DMS153 (cell line): ENCODE measurements at regions not wholly inside any gene's neighbourhood (a gene's known extent, or its start where the extent isn't known, plus 50 kb on each side); places are given as distances from the start of the nearest gene placed in this dataset.
"Not testable (repeated sequence)": the region's sequence is repeated elsewhere in the genome, so short reads cannot be mapped to it uniquely, and the experiment has no call there.

Experiments
- DNase-seq: peaks from one replicate; lab custom pipeline; 2025; lab: John Stamatoyannopoulos, UW

DNA sequence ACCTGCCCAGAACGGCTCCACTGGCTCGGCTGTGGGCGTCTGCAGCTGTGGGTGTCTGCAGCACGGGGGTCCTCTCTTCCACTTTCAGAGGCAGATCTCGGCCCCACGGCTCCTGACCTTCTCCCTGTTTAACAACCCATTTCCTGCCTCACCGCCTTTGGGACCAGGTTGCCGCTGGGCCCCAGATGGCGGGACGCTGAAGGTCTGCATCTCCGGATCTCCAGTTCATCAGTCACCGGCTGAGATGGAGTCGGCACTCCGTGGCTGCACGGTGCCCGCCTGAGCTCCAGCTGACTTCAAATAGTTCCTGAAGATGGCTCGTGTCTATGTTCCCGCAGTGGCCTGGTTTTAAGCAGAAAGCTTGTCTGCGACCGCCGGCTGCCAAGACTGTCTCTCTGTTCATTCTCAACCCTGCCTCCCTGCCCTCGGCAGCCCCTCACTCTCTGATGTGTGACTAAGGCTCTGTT, 475.9 kb downstream of the BRD1 start:
- no peak for DNase-seq

DNA sequence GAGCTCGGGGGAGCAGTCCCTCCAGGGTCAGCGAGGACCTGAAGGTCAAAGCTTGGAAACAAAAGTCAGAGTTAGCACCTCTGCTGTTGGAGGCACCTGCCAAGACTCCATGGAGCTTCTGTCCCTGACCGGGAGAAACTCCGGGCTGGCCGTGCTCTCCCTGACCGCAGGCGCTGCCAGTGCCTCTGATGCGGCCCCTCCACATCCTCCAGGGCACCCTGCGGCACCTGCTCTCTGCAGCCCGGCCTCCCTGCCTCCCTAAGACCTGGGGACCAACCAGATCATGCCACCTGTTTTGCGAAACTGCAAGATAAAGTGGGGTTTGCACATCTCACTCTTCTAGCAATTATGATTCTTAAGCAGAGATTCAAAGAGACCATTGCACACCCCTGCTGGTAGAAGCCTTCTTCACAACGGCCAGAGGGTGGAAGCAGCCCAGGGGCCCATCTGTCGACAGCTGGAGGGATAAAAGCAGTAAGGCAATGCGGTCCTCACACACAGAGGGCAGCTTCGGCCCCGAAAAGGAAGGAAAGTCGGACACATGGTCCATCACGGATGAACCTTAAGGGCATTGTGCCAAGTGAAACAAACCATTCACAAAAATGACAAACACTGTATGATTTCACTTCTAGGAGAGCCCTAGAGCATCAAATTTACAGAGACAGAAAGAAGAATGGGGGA, 477.1 kb downstream of the BRD1 start:
- no peak for DNase-seq

DNA sequence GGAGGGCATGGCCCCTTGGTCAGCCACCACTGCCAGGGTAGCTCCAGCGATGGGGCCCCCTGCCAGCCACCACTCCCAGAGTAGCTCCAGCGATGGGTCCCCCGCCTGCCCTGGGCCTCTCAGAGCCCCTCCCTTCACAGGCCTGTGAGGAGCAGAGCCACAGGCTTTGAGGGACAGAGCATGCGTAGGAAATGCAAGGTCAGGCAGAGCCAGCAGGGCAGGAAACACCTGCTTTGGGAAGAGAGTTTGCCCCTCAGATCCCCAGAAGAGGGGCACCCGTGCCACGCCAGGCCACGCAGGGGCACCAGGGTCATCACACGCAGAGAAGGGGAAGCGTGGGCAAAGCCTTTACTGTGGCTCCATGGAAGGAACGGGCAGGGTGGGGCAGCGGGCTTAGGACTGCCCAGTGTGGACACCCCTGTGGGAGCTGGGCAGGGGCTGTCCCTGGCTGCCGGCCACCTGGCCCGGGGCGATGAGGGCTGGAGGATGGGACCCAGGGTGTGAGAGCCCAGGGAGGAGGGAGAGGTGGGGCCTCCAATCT, 477.8 kb downstream of the BRD1 start:
- DNase-seq, result no peak

DNA sequence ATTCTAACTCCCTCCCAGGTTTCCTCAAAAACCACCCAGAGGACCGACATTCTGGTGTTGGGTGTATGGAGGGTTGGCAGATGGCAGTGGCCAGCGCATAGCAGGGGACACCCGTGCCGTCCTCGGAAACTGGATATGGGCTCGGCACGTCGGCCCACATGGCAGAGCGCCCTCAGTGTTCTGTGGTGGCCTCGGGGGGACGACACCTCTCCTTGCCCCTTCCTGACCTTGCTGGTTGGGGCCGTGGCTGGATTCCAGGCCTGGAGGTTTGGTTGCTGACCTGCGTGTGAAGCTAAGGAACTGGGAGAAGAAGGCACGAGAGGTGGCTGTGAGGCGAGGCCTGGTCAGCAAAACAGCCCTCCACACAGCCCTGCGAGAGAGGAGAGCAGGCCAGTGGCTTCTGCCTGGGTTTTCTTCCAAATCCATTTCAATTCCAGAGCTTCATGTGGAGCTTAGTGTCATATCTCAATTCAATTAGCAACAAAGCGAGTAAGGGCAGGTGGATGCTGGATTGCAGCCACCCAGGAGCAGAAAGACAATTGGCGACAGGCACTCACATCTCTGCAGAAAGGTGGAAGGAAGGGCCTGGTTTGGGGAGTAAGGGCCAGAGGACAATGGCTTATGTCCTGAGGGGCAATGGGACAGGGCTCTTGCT, 478.4 kb downstream of the BRD1 start:
- DNase-seq, result no peak

DNA sequence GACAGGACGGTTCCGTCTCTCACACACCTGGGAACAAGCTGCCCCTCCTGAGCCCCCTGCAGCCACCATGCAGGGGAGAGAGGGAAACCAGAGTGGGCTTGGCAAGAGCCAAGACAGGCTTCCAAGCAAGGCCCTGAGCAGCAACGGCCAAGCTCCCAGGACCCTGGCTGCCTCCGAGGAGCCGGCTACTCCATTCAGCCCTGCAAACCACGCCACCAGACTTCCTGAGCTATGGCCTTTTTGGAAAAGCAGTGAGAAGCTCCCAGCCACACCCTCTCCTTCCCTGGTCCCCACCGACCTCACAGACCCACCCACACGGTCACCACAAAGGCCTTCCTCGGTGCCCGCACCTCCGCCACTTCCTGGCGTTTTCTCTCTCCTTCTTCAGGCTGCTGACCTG, 479.0 kb downstream of the BRD1 start:
- no peak for DNase-seq

DNA sequence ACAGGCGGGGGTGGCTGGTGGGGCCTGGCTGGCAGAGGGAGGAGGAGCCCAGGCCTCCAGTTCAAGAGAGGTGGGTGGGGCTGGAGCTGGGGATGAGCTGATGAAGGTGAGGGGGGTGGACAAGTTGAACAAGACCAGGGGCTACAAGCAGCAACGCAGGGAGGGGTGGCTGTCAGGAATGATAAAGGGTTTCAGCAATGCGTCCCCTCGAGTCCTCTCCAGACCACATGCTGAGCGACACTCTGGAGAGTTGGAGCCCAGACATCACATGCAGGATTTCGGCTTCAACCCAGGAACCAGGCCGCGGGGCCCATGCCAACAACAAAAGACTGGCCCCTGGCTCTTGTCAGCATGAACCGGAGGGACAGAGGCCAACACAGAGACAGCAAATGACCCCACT, 480.3 kb downstream of the BRD1 start:
- no peak for DNase-seq

DNA sequence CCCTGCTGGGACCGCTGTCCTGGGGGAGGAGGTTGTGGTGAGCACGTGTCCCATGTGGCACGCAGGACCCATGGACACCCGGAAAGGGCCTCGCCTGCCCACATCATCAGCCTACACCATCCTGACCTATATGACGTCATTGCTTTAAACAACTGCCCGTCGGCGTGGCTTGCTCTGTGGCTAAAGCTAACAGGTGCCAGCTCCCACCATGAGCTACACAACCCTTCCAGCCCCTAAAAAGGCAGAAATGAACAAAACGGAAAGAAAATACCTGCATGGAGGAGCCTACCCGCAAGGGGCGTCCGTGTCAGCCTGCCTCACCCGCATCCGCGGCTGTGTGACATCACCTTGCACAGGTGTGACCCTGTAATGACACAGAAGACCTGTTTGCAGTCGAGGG, 481.8 kb downstream of the BRD1 start:
- DNase-seq, result no peak

DNA sequence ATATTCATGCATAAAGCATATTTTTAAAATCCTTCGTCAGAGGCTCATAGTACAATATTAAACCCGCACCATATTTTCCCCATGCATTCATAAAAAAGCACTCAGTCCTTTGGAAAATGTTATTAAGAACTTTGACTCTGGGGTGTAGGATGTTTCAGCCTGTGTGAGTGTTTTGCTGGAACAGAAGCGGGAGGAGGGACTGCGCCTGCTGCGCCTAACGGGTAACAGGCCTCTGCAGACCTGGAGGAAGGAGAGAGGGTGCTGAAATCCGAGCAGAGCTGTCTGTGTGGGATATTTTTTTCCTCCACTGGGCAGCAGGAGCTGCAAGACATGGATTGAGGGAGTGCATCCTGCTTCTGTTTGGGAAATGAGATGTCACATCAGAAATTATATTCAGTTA, 483.0 kb downstream of the BRD1 start:
- no peak for DNase-seq

DNA sequence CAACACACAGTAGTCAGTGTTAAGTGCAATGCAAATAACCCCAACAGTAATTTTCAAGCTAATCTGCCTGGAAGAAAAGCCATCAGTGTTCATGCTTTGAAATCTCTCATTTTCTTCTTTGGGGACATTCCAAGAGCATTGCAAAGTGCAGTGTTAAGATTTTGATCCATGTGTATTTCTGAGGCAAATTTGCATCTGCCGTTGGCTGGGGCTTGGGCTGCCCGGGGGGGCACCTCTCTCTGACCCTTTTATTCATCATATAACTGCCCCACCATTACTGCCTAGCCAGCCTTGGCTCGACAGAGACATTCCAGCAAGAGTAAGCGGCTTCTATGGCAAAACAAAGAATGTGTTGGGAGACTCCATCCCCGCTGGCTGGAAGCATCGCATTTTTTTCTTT, 483.5 kb downstream of the BRD1 start:
- no peak for DNase-seq

DNA sequence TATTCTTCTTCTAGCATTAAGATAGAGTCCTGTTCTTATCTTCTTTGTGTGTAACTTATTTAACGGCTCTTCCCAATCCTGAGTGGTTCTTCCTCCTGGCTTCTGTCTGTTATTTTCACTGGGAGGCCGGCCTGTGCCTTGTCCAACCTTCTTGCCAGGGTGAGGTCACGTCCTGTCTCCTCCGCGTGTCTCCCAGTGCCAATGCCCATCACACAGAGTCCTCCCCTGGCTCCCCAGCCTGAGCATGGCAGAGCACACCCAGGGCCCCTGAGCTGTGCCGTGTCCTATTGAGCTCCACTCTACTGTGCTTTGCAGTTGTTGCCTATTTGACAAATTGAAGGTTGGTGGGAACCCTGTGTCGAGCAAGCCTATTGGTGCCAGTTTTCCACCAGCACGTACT, 487.3 kb downstream of the BRD1 start:
- no peak for DNase-seq

DNA sequence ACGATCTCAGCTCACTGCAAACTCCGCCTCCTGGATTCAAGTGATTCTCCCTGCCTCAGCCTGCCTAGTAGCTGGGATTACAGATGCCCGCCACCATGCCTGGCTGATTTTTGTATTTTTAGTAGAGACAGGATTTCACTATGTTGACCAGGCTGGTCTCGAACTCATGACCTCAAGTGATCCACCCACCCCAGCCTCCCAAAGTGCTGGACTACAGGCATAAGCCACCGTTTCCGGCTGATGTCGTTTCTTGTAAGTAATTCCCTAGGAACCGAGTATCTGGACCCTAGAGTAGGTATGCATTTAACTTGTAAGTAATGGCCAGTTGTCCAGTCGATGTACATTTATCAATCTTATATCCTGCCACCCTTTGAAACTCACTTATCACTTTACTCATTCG, 491.2 kb downstream of the BRD1 start:
- not testable (repeated sequence) for DNase-seq

DNA sequence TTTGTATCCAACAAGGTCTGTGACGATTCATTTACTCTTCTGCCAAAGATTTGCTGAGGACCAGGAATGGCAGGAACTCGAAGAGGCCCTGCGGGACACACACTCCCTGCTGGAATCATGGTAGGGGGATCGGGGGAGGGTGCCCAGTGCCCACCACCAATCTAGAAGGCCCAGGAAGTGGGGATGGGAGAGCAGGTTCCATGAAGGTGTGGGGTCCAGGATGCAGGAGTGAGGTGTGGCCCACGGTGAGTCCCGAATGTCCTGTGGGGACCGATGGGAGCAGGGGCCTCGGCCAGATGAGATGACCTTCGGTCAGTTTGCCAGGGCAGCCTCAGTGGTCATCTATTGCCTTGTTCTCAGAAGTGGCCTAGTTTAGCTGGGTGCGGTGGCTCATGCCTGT, 492.7 kb downstream of the BRD1 start:
- no peak for DNase-seq

DNA sequence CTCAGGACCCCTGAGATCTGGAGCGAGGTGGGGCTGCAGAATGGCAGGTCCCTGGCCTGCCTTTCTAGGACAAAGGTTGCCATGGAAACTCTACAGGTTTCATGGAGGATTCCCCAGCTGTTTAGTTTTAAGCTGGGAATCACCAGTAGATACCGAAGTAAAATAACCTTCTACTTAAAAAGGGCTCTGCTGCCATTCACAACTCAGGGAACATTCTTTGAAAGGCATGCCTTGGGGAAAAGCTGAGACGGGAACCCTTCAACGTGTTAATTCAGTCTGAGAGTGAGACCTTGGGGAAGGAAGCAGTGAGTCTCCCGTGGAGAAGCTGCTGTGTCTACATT, 493.3 kb downstream of the BRD1 start:
- DNase-seq, result no peak

DNA sequence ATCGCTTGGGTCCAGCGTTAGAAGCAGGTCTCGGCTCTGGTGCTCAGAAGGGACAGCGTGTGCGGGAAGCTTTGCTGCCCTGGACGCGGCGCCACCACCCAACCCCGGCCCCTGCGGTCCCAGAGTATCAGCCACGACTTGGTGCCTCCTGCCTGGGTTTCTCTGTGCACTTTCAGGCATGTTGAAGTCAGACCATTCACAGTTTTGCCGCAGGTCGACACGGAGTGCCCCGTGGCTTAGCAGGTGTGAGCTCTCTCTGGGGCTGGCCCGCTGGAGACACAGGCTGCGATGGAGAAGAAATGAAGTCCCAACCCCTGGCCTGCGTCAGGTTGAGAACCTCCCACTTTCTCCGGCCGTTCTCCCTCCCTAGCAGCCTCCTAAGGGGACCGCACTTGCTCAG, 494.5 kb downstream of the BRD1 start:
- DNase-seq, result no peak

DNA sequence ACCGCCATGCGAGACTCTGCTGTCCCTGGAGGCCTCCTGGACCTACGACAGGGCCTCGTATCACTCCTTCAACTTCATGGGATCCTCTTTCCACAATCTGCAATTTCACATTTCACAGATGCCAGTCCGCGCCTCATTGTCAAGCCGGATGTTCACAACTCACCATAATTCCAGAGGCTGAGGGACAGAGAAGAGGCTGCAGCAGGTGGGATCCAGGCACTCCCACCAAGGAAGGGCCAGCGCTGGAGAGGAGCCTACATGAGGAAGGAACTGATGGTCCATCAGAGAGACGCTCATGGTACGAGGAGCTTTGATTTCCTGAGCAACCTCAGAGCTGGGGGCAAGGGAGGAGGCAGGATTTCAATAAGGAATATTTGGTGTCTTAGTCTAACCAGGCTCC, 495.0 kb downstream of the BRD1 start:
- DNase-seq, result no peak

DNA sequence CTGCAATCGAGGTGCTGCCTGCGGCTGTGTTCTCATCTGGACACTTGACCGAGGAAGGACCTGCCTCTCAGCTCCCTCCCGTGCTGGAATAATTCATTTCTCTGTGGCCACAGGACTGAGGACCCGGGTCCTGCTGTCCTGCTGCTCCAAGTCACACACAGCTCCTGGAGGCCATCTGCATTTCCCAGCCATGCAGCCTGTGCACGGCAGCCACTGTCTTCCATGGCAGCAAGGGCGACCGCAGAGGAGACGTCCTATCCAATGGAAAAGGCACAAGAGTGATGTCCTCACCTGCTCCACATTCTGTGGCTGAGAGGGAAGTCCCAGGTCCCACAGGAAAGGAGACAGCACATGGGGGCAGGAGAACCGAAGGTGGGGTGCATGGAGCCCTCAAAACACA, 495.8 kb downstream of the BRD1 start:
- DNase-seq, result no peak

DNA sequence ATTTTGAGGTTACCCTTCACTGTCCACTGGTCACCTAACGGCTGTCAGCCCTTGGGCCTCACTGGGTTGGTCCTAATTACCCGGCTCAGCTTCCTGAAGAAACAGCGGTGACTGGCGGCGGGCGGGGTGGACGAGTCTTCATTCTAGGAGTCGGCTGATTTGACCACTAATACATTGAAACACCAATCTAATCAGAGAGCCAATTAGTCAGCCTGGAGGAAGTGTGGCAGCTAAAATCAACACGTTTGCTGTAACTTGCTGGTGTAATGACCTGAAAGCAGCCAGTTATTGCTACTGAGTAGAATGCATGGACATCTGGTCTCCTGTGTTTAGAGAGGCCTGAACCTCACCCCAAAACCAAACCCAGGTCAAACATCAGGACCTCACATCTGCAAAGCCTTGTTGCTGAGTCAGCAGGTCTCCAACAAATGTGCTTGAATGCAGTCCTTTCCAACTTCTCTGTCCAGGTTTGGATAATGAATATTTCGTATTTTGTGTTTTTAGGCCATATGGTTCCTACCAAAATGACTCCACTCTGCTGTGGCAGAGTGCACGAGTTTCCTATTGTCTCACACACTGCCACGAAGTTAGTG, 496.4 kb downstream of the BRD1 start:
- no peak for DNase-seq

DNA sequence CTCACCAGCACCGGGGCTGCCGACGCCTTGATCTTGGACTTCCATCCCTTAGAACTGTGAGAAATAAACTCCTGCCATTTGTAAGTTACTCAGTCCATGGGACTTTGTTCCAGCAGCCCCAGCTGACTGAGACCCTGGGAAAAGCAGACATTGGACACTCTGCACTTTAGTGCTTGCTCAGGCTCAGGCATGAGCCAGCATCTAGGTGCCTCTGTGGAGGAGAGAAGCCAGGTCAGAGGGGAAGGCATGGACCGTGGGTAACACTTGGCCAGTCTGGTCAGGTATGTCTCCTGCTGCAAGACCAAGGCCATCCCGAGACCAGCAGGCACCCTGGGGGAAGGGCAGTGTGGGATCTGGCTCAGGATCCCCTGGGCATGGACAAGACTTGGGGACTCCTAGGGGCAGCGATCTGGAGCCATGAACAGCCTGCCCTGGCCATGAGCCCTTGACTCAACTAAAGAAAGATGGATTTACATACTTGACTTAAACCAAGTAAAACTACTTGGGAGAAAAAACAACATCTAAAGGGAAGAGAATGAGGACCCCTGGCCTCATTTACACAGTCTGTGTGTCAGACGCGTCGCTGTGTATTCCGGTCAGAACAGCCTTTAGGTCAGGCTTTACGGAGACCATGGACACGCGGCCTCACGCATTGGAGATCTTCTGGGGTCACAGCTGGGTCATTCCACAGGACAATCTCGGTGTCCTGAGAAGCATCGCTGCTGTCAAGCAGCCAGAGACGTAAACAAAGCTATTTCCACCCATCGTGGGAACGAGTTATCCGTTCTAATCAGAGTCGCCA, 497.1 kb downstream of the BRD1 start:
- no peak for DNase-seq

DNA sequence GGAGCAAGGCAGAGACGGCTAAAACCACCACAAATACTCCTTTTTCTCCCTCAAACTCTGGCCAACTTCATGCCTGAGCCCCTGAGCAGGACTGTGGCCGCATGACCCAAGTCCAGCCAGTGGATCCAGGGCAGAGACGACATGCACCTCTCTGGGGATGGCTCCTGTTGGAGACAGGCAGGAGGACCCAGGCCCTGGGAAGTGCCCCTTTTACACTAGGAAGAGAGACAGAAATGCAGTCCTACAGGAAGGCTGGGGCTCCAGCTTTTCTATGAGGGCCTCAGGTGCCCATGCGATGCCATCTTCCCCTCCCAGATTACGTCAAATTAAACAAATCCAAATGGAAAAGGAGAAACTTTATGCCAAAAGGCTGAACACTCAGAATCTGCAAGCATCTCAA, 498.0 kb downstream of the BRD1 start:
- DNase-seq, result no peak

DNA sequence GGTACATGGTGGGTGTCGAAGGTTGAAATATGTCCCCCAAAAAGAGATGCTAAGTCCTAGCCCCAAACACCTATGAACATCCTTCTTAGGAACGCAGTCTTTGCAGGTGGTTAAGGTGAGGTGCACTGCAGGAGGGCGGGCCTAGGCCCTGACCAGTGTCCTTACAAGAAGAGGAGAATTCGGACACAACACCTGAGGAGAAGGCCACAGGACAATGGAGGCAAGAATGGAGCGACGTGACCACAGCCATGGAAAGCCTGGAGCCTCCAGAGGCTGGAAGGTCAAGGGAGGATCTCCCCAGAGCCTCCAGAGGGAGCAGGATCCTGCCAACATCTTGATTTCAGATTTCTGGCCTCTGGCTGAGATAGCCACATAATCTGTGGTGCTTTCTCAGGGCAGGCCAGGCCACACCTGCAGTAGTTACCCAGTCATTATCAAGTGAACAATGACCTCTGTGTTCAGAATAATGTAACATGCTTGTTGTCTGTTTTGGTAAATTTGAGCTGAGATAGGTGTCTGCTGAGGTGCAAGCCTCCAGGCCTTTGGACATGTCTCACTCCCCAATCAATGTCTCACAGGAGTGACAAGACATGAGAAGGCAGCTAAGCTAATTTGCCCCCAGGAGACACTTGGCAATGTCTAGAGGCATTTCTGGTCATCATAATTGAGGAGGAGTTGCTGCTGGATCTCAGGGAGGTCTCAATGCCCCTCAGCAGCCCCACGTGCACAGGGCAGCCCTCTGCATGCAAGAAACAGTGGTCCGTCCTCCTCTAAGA, 498.9 kb downstream of the BRD1 start:
- no peak for DNase-seq

DNA sequence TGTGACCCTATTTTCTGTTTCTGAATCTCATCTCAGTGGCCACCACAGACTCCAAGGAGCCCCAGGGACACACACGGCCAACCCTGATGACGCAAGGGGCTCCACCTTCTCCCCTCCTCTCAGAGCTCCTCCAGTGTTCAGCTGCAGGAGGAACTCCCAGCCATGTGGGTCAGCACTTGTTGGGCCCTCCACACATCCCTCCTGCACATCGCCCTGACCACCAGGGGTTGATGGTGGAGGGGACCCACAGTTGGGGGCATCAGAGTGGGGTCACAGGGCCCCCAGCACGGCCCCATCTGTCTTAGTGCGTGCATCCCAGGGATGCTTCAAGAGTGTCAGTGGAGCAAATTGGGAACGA, 499.6 kb downstream of the BRD1 start:
- no peak for DNase-seq
